H9 (cell line): ENCODE measurements at regions not wholly inside any gene's neighbourhood (a gene's known extent, or its start where the extent isn't known, plus 50 kb on each side); places are given as distances from the start of the nearest gene placed in this dataset.

Experiments
- DNase-seq: peaks from one replicate; pipeline ENCODE4 v3.0.0-alpha.2; 2017
- H2AFZ ChIP-seq: one replicate; pipeline ENCODE4 v1.6.1; 2013; ENCODE audit warnings: mild to moderate bottlenecking, low read length, control low read depth, moderate library complexity
- H2AK5ac ChIP-seq: 2 replicates; pipeline ENCODE4 v1.6.1; 2013; ENCODE audit warnings: low read length, control low read depth, mixed read lengths; ENCODE audit not compliant: insufficient read length
- H2BK120ac ChIP-seq: one replicate; pipeline ENCODE4 v1.6.1; 2013; ENCODE audit warnings: low read depth, mild to moderate bottlenecking, low read length, control low read depth, inconsistent platforms; ENCODE audit not compliant: poor library complexity, severe bottlenecking
- H2BK12ac ChIP-seq: 2 replicates; pipeline ENCODE4 v1.6.1; 2013; ENCODE audit warnings: low read length, control low read depth, mixed read lengths, low read depth; ENCODE audit not compliant: insufficient read length
- H2BK15ac ChIP-seq: 2 replicates; pipeline ENCODE4 v1.6.1; 2013; ENCODE audit warnings: low read depth, low read length, control low read depth
- H2BK20ac ChIP-seq: one replicate; pipeline ENCODE4 v1.6.1; 2013; ENCODE audit warnings: low read depth, mild to moderate bottlenecking, low read length, control low read depth, inconsistent platforms; ENCODE audit not compliant: poor library complexity, severe bottlenecking
- H2BK5ac ChIP-seq: 2 replicates; pipeline ENCODE4 v1.6.1; 2013; ENCODE audit warnings: low read length, control low read depth, mixed read lengths; ENCODE audit not compliant: insufficient read length
- H3K14ac ChIP-seq: 2 replicates; pipeline ENCODE4 v1.6.1; 2013; ENCODE audit warnings: low read length, control low read depth; ENCODE audit not compliant: insufficient read depth
- H3K18ac ChIP-seq: 2 replicates; pipeline ENCODE4 v1.6.1; 2013; ENCODE audit warnings: low read depth, mild to moderate bottlenecking, mixed read lengths, low read length, control low read depth; ENCODE audit not compliant: insufficient read length
- H3K23ac ChIP-seq: 2 replicates; pipeline ENCODE4 v1.6.1; 2013; ENCODE audit warnings: low read length, control low read depth, mixed read lengths, low read depth; ENCODE audit not compliant: insufficient read length
- H3K23me2 ChIP-seq: 2 replicates; pipeline ENCODE4 v1.6.1; 2013; ENCODE audit warnings: low read depth, mild to moderate bottlenecking, mixed read lengths, low read length, control low read depth; ENCODE audit not compliant: insufficient read length, poor library complexity, severe bottlenecking
- H3K27ac ChIP-seq: 2 replicates; pipeline ENCODE4 v1.5.1; 2013; ENCODE audit warnings: low read length, control low read depth, mixed read lengths, low read depth; ENCODE audit not compliant: insufficient read length
- H3K27me3 ChIP-seq: 2 replicates; pipeline ENCODE4 v1.6.1; 2013; ENCODE audit warnings: low read length, control low read depth, inconsistent platforms; ENCODE audit not compliant: insufficient read depth
- H3K4ac ChIP-seq: 2 replicates; pipeline ENCODE4 v1.6.1; 2013; ENCODE audit warnings: low read depth, mild to moderate bottlenecking, control low read depth, inconsistent platforms, low read length, moderate library complexity
- H3K4me1 ChIP-seq: 2 replicates; pipeline ENCODE4 v1.6.1; 2013; ENCODE audit warnings: low read length, control low read depth, inconsistent platforms; ENCODE audit not compliant: insufficient read depth
- H3K4me2 ChIP-seq: 2 replicates; pipeline ENCODE4 v1.6.1; 2013; ENCODE audit warnings: low read length, control low read depth, mixed read lengths; ENCODE audit not compliant: insufficient read length, insufficient read depth
- H3K56ac ChIP-seq: 2 replicates; pipeline ENCODE4 v1.6.1; 2013; ENCODE audit warnings: low read depth, mild to moderate bottlenecking, mixed read lengths, low read length, control low read depth; ENCODE audit not compliant: insufficient read length
- H3K79me1 ChIP-seq: 2 replicates; pipeline ENCODE4 v1.6.1; 2013; ENCODE audit warnings: low read depth, mild to moderate bottlenecking, moderate library complexity, low read length, control low read depth, inconsistent platforms; ENCODE audit not compliant: insufficient read depth, poor library complexity, severe bottlenecking
- H3K79me2 ChIP-seq: 2 replicates; pipeline ENCODE4 v1.6.1; 2013; ENCODE audit warnings: low read length, control low read depth, inconsistent platforms; ENCODE audit not compliant: insufficient read depth
- H3K9ac ChIP-seq: 2 replicates; pipeline ENCODE4 v1.6.1; 2013; ENCODE audit warnings: low read length, control low read depth, mixed read lengths; ENCODE audit not compliant: insufficient read length; ENCODE audit errors: extremely low read depth
- H3K9me3 ChIP-seq: one replicate; pipeline ENCODE4 v1.6.1; 2013; ENCODE audit warnings: low read depth, low read length, inconsistent platforms; ENCODE audit not compliant: control insufficient read depth
- H3T11ph ChIP-seq: one replicate; pipeline ENCODE4 v1.6.1; 2013; ENCODE audit warnings: mild to moderate bottlenecking, low read length, control low read depth, inconsistent platforms
- H4K20me1 ChIP-seq: one replicate; pipeline ENCODE4 v1.6.1; 2013; ENCODE audit not compliant: control insufficient read depth, insufficient read length, insufficient read depth
- H4K5ac ChIP-seq: 2 replicates; pipeline ENCODE4 v1.6.1; 2013; ENCODE audit warnings: low read depth, mild to moderate bottlenecking, mixed read lengths, low read length, control low read depth; ENCODE audit not compliant: insufficient read length
- H4K8ac ChIP-seq: replicated peaks from 2 replicates; pipeline ENCODE4 v1.6.1; 2013; ENCODE audit warnings: low read length, control low read depth, mixed read lengths, low read depth; ENCODE audit not compliant: insufficient read length
- H4K91ac ChIP-seq: 2 replicates; pipeline ENCODE4 v1.6.1; 2013; ENCODE audit warnings: low read depth, mild to moderate bottlenecking, moderate library complexity, mixed read lengths, low read length, control low read depth; ENCODE audit not compliant: insufficient read length
- H3K27ac Mint-ChIP-seq, 3 experiments: 2 replicates in 2 of 3; 3 replicates in 1 of 3; pipeline ENCODE4 v1.8.0; 2020 to 2021; ENCODE audit warnings: mixed read lengths in 3 of 3, mild to moderate bottlenecking in 1 of 3, moderate library complexity in 1 of 3
- H3K27me3 Mint-ChIP-seq: 2 replicates; pipeline ENCODE4 v1.8.0; 2021; ENCODE audit warnings: low read depth, mild to moderate bottlenecking, moderate library complexity, mixed read lengths
- H3K36me3 Mint-ChIP-seq, 3 experiments: 2 replicates in 2 of 3; 3 replicates in 1 of 3; pipeline ENCODE4 v1.8.0; 2020 to 2021; ENCODE audit warnings: low read depth in 3 of 3, mixed read lengths in 3 of 3; ENCODE audit not compliant: insufficient read depth in 1 of 3
- H3K4me1 Mint-ChIP-seq, 2 experiments: 2 replicates each; pipeline ENCODE4 v1.8.0; 2020; ENCODE audit warnings: mixed read lengths in 2 of 2
- H3K4me3 Mint-ChIP-seq, 2 experiments: 2 replicates in 1 of 2; 3 replicates in 1 of 2; pipeline ENCODE4 v1.8.0; 2020 to 2021; ENCODE audit warnings: mild to moderate bottlenecking in 2 of 2, mixed read lengths in 2 of 2, moderate library complexity in 1 of 2
- H3K9me3 Mint-ChIP-seq, 2 experiments: 2 replicates in 1 of 2; 3 replicates in 1 of 2; pipeline ENCODE4 v1.8.0; 2020; ENCODE audit warnings: mild to moderate bottlenecking in 2 of 2, mixed read lengths in 2 of 2, moderate library complexity in 1 of 2
- CTCF ChIP-seq: fragments of 200-600 bp; sonication (generic); conservative IDR thresholded peaks from 3 replicates; pipeline ENCODE4 v1.8.0; 2021; ENCODE audit warnings: antibody characterized with exemption, mild to moderate bottlenecking
- WGBS: extraction: QIAGEN DNeasy Blood & Tissue Kit; methylation state at CpG from one replicate; pipeline ENCODE4 v1.1.7; 2013; ENCODE audit warnings: missing lambda C conversion rate, low lambda C conversion rate, mixed read lengths; ENCODE audit not compliant: insufficient read length; ENCODE audit errors: extremely low coverage; 5-methylcytosine and 5-hydroxymethylcytosine counted together

GRCh38 chr2:235160281-235160810 lies 208.5 kb downstream of the SH3BP4 start:
- Histone ChIP-seq H3K4ac (no peak overlapping the region), H2BK12ac (no peak overlapping the region), H3K27ac (no peak overlapping the region), H2BK5ac (no peak overlapping the region), H3K4me2 (no peak overlapping the region), H3K18ac (no peak overlapping the region), H4K5ac (no peak overlapping the region), H3K27me3 (no peaks in the 10 kb centered on the region), H3K79me1 (no peaks in the 10 kb centered on the region), H4K8ac (no peak overlapping the region), H2AFZ (no peak overlapping the region), H4K91ac (no peak overlapping the region), H2AK5ac (no peak overlapping the region), H3K4me1 (0 out of 2 replicates have a peak, but pooled peaks cover 5% of the 10 kb centered on the region), H2BK120ac (no peak overlapping the region), H3K9me3 (no peaks in the 10 kb centered on the region), H3K23ac (no peak overlapping the region), H4K20me1 (no peaks in the 10 kb centered on the region), H3K23me2 (no peaks in the 10 kb centered on the region), H3K9ac (no peak overlapping the region), H3K79me2 (no peaks in the 10 kb centered on the region), H2BK15ac (no peak overlapping the region), H3T11ph (no peak overlapping the region), H2BK20ac (no peak overlapping the region), H3K56ac (no peak overlapping the region), H3K14ac (no peak overlapping the region)
- no peak for DNase-seq
- H3K27me3 Mint-ChIP-seq, result peaks cover 66% of the 10 kb centered on the region
- H3K9me3 Mint-ChIP-seq, result peaks cover 8 to 20% of the 10 kb centered on the region in 2 experiments
- TF ChIP-seq CTCF, result no peak
- H3K36me3 Mint-ChIP-seq, result peaks cover 0 to 19% (median 0%) of the 10 kb centered on the region in 3 experiments; a peak in 3 of 7 replicates
- no peak overlapping the region; a peak in 1 of 7 replicates for H3K27ac Mint-ChIP-seq
- peaks cover 26 to 31% of the 10 kb centered on the region in 2 experiments for H3K4me1 Mint-ChIP-seq
- H3K4me3 Mint-ChIP-seq, result no peak overlapping the region
- WGBS, result no CpG with 5 or more reads among the region's 7 CpGs
